22Rv1 (cell line): ENCODE measurements at regions not wholly inside any gene's neighbourhood (a gene's known extent, or its start where the extent isn't known, plus 50 kb on each side); places are given as distances from the start of the nearest gene placed in this dataset.

ENCODE experiments used
- H3K27ac ChIP-seq: fragments of 450-650 bp; 2 replicates; pipeline ENCODE4 v1.5.1; 2017
- CTCF ChIP-seq: fragments of 450-650 bp; IDR thresholded peaks from 2 replicates; pipeline ENCODE4 v1.5.1; 2017; ENCODE audit warnings: mild to moderate bottlenecking
- ZFX ChIP-seq: fragments of 450-650 bp; IDR thresholded peaks from 2 replicates; pipeline ENCODE4 v1.6.1; 2017; ENCODE audit warnings: antibody characterized with exemption, borderline replicate concordance

- no peak overlapping the region for H3K27ac ChIP-seq
- TF ChIP-seq ZFX (no peak), CTCF (no peak)
These were observed 86.9 kb upstream of the ZNF469 start for GRCh38 chr16:88295671-88296436.

DNA sequence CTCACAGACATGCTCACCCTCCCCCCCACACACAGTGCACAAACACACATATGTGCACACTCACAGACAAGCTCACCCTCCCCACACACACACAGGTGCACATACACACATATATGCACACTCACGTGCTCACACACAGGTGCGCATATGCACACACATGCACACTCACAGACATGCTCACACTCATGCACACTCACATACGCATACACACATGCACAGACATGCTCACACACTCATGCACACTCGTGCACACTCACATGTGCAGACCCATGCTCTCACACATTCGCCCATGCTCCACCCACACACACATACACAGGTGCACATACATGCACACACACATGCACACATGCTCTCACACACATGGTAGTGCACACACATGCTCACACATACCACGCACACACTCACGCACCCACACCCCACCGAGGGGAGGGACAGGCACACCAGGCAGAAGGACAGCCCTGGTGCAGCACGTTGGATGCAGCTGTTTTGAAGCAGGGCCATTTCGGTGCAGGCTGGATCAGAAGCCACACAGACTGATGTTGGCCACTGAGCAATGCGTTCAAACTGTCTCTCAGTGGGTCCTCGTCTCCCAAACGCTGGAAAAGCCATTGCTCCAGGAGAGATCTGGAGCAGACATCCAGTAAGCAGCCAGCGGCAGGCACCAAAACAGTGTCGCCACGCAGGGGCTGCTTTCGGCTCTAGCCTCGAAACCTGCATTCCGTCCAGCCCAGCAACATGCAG lies 86.2 kb upstream of the ZNF469 start:
- H3K27ac ChIP-seq, result no peak overlapping the region
- TF ChIP-seq ZFX (no peak), CTCF (no peak)

DNA sequence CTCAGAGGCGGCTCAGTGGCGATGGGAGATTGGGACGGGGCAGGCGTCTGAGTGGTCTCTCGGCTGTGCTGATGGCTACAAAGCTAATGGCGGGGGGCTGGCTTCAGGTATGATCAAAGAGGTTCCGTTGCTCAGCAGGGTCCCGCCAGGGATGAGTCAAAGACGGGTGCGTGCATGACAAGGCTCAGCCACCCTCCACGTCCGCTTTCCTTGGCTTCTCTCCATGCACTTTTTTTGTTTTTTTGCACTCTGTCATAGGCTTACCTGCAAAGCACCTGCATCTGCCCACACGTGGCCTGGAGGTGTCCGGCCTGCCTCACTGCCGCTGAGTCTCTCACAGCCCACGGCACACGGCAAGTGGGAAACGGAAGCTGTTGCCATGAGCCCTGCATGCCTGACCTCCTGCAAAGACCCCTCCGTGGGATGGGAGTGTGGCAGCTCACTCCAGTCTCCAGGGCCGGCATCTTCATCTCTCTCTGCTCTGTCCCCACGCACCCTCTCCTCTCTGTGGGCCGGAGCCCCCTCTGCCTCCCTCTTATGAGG lies 85.5 kb upstream of the ZNF469 start:
- TF ChIP-seq CTCF (no peak), ZFX (no peak)

GRCh38 chr16:88298181-88298832 lies 84.5 kb upstream of the ZNF469 start:
- TF ChIP-seq ZFX (no peak), CTCF (no peak)
- H3K27ac ChIP-seq, result no peak overlapping the region

More for the DNA sequence above, 85.5 kb upstream of the ZNF469 start:
- no peak overlapping the region for H3K27ac ChIP-seq

- TF ChIP-seq ZFX, result no peak
- no peak for TF ChIP-seq CTCF
- H3K27ac ChIP-seq, result no peak overlapping the region
These were observed 83.7 kb upstream of the ZNF469 start for GRCh38 chr16:88298833-88299745.

GRCh38 chr16:88299751-88300462 lies 82.9 kb upstream of the ZNF469 start:
- no peak for TF ChIP-seq CTCF
- no peak for TF ChIP-seq ZFX
- no peak overlapping the region for H3K27ac ChIP-seq
